ENCODE measurements at regions not wholly inside any gene's neighbourhood (a gene's known extent, or its start where the extent isn't known, plus 50 kb on each side); places are given as distances from the start of the nearest gene placed in this dataset.

GRCh38 chr14:82420871-82421270 lies 887.2 kb upstream of the SEL1L start:
- Histone ChIP-seq H3K36me3 (ENCODE audit: control insufficient read depth in 2 of 2, extremely low read depth in 1 of 2, insufficient read depth in 2 of 2, low read length in 2 of 2) (no peaks in the 10 kb centered on the region), H3K27me3 (ENCODE audit: control insufficient read depth in 2 of 2, insufficient read depth in 2 of 2, low read length in 2 of 2) (no peaks in the 10 kb centered on the region), H3K4me3 (replicated peaks in 1 of 3; ENCODE audit: insufficient read depth in 1 of 3, low read depth in 1 of 3, low read length in 3 of 3) (no peak overlapping the region), H3K4me1 (ENCODE audit: control insufficient read depth, extremely low read depth, insufficient read depth, low read length) (no peaks in the 10 kb centered on the region), H3K27ac (ENCODE audit: insufficient read depth, low read depth, low read length) (no peak overlapping the region), H4K20me1 (replicated peaks; ENCODE audit: control insufficient read depth, extremely low read depth, insufficient read depth, low read length) (no peaks in the 10 kb centered on the region), H3K9ac (replicated peaks; ENCODE audit: extremely low read depth, insufficient read depth, low read length) (no peak overlapping the region), H3K9me1 (replicated peaks; ENCODE audit: control insufficient read depth, extremely low read depth, insufficient read depth, low read length) (no peaks in the 10 kb centered on the region), H3K4me2 (ENCODE audit: insufficient read depth, low read length) (no peak overlapping the region), H3K79me2 (ENCODE audit: control insufficient read depth, insufficient read depth, low read length) (no peaks in the 10 kb centered on the region), H2AFZ (ENCODE audit: low read depth, low read length) (no peak overlapping the region), H3K9me3 (replicated peaks; ENCODE audit: control insufficient read depth, insufficient read depth, low read length) (peaks cover 4% of the 10 kb centered on the region)
- CTCF ChIA-PET, result no interaction called here
- intact Hi-C loops (cut with micrococcal nuclease) (no loop called here), dilution Hi-C loops (cut with MboI; ENCODE audit: extremely low pct_ligation_motif_present, low sequenced_read_pairs) (no loop called here)
- TF ChIP-seq FOS (IDR thresholded peaks at IDR 0.05; ENCODE audit: borderline replicate concordance, insufficient read depth, low read length) (no peak), MYC (IDR thresholded peaks at IDR 0.05; ENCODE audit: low read depth, low read length) (no peak), JUN (IDR thresholded peaks at IDR 0.05; ENCODE audit: borderline replicate concordance, insufficient read depth, insufficient read length, low read depth) (no peak), GATA2 (IDR thresholded peaks at IDR 0.05; ENCODE audit: insufficient read depth, insufficient read length, low read depth, low read length) (no peak), POLR2AphosphoS5 (IDR thresholded peaks at IDR 0.05; ENCODE audit: insufficient read depth, low read depth, low read length) (no peak)
- no peak for FAIRE-seq
- BruUV-seq (replicated peaks), result no TSS peak
- POLR2A ChIA-PET, result no interaction called here
- DNase-seq (ENCODE audit: low read depth, low spot score), result no peak

GRCh38 chr14:82421286-82421685 lies 887.6 kb upstream of the SEL1L start:
- H3K27me3 ChIP-seq (ENCODE audit: control insufficient read depth in 2 of 2, insufficient read depth in 2 of 2, low read length in 2 of 2), result no peaks in the 10 kb centered on the region
- H3K9ac ChIP-seq (replicated peaks; ENCODE audit: extremely low read depth, insufficient read depth, low read length), result no peak overlapping the region
- H3K27ac ChIP-seq (ENCODE audit: insufficient read depth, low read depth, low read length), result no peak overlapping the region
- no peaks in the 10 kb centered on the region for H3K4me1 ChIP-seq (ENCODE audit: control insufficient read depth, extremely low read depth, insufficient read depth, low read length)
- BruUV-seq (replicated peaks), result no TSS peak
- H3K4me2 ChIP-seq (ENCODE audit: insufficient read depth, low read length), result no peak overlapping the region
- ChIA-PET CTCF (no interaction called here), POLR2A (no interaction called here)
- peaks cover 4% of the 10 kb centered on the region for H3K9me3 ChIP-seq (replicated peaks; ENCODE audit: control insufficient read depth, insufficient read depth, low read length)
- FAIRE-seq (no peak), DNase-seq (ENCODE audit: low read depth, low spot score) (no peak)
- no peak overlapping the region for H2AFZ ChIP-seq (ENCODE audit: low read depth, low read length)
- no peaks in the 10 kb centered on the region for H3K9me1 ChIP-seq (replicated peaks; ENCODE audit: control insufficient read depth, extremely low read depth, insufficient read depth, low read length)
- intact Hi-C loops (cut with micrococcal nuclease), result no loop called here
- no peaks in the 10 kb centered on the region for H4K20me1 ChIP-seq (replicated peaks; ENCODE audit: control insufficient read depth, extremely low read depth, insufficient read depth, low read length)
- no peak for TF ChIP-seq MYC (IDR thresholded peaks at IDR 0.05; ENCODE audit: low read depth, low read length)
- TF ChIP-seq POLR2A (IDR thresholded peaks at IDR 0.05; ENCODE audit: low read depth, low read length), result no peak
- no peak for TF ChIP-seq JUN (IDR thresholded peaks at IDR 0.05; ENCODE audit: borderline replicate concordance, insufficient read depth, insufficient read length, low read depth)
- no peak for TF ChIP-seq MAX (IDR thresholded peaks at IDR 0.05; ENCODE audit: insufficient read depth, insufficient read length)
- TF ChIP-seq CTCF (IDR thresholded peaks at IDR 0.05; ENCODE audit: extremely low read depth in 1 of 2, insufficient read depth in 1 of 2, low read depth in 1 of 2, low read length in 2 of 2), result no peak
- TF ChIP-seq FOS (IDR thresholded peaks at IDR 0.05; ENCODE audit: borderline replicate concordance, insufficient read depth, low read length), result no peak
- H3K4me3 ChIP-seq (replicated peaks in 1 of 3; ENCODE audit: insufficient read depth in 1 of 3, low read depth in 1 of 3, low read length in 3 of 3), result no peak overlapping the region
- dilution Hi-C loops (cut with MboI; ENCODE audit: extremely low pct_ligation_motif_present, low sequenced_read_pairs), result no loop called here
- H3K36me3 ChIP-seq (ENCODE audit: control insufficient read depth in 2 of 2, extremely low read depth in 1 of 2, insufficient read depth in 2 of 2, low read length in 2 of 2), result no peaks in the 10 kb centered on the region
- H3K79me2 ChIP-seq (ENCODE audit: control insufficient read depth, insufficient read depth, low read length), result no peaks in the 10 kb centered on the region
